ENCODE measurements at regions not wholly inside any gene's neighbourhood (a gene's known extent, or its start where the extent isn't known, plus 50 kb on each side); places are given as distances from the start of the nearest gene placed in this dataset.
"Not testable (repeated sequence)": the region's sequence is repeated elsewhere in the genome, so short reads cannot be mapped to it uniquely, and the experiment has no call there.

- TF ChIP-seq, protein P1, sequence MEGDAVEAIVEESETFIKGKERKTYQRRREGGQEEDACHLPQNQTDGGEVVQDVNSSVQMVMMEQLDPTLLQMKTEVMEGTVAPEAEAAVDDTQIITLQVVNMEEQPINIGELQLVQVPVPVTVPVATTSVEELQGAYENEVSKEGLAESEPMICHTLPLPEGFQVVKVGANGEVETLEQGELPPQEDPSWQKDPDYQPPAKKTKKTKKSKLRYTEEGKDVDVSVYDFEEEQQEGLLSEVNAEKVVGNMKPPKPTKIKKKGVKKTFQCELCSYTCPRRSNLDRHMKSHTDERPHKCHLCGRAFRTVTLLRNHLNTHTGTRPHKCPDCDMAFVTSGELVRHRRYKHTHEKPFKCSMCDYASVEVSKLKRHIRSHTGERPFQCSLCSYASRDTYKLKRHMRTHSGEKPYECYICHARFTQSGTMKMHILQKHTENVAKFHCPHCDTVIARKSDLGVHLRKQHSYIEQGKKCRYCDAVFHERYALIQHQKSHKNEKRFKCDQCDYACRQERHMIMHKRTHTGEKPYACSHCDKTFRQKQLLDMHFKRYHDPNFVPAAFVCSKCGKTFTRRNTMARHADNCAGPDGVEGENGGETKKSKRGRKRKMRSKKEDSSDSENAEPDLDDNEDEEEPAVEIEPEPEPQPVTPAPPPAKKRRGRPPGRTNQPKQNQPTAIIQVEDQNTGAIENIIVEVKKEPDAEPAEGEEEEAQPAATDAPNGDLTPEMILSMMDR (IDR thresholded peaks at IDR 0.05), result not testable (repeated sequence)
- not testable (repeated sequence) for TF ChIP-seq POLR2A, EP300 (IDR thresholded peaks at IDR 0.05)
These were observed 602.0 kb downstream of the SATB2 start for GRCh38 chr2:198855746-198856145.

Data from stomach (tissue), 4 donors.